Stimulated activated memory B cell treated with anti-CD40 and anti-IgM and Interleukin-4, amounts not matched to agents 10 μg/mL and 1 μg/mL and 100 μg/mL, for 72 hours (primary cell): ENCODE measurements at regions not wholly inside any gene's neighbourhood (a gene's known extent, or its start where the extent isn't known, plus 50 kb on each side); places are given as distances from the start of the nearest gene placed in this dataset.

Experiments used
- ATAC-seq: fragments of 150-1000 bp; cut with Tn5 transposase; 2 replicates; pipeline ENCODE4 v1.10.0; 2021
- H3K27ac Mint-ChIP-seq: one replicate; pipeline ENCODE4 v1.8.0; 2022; ENCODE audit warnings: mild to moderate bottlenecking, mixed read lengths
- H3K27me3 Mint-ChIP-seq: one replicate; pipeline ENCODE4 v1.8.0; 2022; ENCODE audit warnings: mixed read lengths
- H3K36me3 Mint-ChIP-seq: one replicate; pipeline ENCODE4 v1.8.0; 2022; ENCODE audit warnings: mixed read lengths
- H3K4me1 Mint-ChIP-seq: one replicate; pipeline ENCODE4 v1.8.0; 2022; ENCODE audit warnings: mixed read lengths
- H3K4me3 Mint-ChIP-seq: one replicate; pipeline ENCODE4 v1.8.0; 2022; ENCODE audit warnings: mild to moderate bottlenecking, moderate library complexity, mixed read lengths
- H3K9me3 Mint-ChIP-seq: one replicate; pipeline ENCODE4 v1.8.0; 2022; ENCODE audit warnings: mixed read lengths

DNA sequence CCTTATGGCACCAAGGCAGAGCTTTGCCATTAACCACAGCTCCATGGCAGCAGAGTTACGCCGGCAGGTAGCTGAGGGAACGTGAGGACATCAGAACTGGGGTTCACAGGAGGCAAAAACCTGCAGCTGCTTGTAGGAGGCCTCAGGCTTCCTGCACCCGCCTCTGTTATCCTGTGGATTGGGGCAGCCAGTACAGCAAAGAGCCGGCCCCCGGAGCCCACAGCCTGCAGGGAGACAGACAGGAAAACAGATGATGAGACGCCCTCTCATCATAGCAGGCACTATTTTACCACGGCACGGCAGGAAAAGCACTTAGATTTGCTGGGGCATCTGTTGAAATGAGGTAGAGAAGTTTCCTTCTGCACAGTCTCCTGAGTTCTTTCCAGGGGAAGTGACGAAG, 870.3 kb downstream of the TBC1D22A start:
- no peak for ATAC-seq
- Mint-ChIP-seq H3K9me3 (peaks cover 3% of the 10 kb centered on the region), H3K27ac (no peak overlapping the region), H3K36me3 (no peaks in the 10 kb centered on the region), H3K27me3 (peaks cover 13% of the 10 kb centered on the region), H3K4me3 (no peak overlapping the region), H3K4me1 (no peaks in the 10 kb centered on the region)

DNA sequence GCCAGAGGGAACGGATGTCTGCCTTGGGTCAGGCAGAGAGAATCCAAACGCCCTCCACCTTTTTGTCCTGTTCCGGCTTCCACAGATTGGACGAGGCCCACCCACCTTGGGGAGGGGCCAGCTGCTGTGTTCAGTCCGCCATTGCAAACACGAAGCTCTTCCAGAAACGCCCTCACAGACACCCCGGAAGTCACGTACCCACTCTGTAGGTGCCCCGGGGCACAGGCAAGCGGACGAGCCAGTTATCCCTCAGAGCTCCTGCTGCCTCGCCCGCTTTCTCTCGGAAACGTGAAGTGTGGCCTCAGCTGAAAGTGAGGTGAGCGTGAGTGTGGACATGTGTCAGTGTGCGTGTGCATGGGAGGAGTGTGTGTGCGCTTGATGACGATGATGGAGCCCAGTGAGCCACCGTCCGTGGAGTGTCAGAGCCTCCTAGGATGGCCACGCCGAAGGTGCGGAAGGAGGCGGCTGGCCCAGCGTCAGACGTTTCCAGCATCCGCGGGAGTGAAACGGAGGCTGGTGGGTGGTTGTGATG, 869.2 kb downstream of the TBC1D22A start:
- H3K27me3 Mint-ChIP-seq, result peaks cover 6% of the 10 kb centered on the region
- ATAC-seq, result no peak
- no peak overlapping the region for H3K27ac Mint-ChIP-seq
- H3K36me3 Mint-ChIP-seq, result no peaks in the 10 kb centered on the region
- H3K4me3 Mint-ChIP-seq, result no peak overlapping the region
- H3K9me3 Mint-ChIP-seq, result no peaks in the 10 kb centered on the region
- no peaks in the 10 kb centered on the region for H3K4me1 Mint-ChIP-seq

DNA sequence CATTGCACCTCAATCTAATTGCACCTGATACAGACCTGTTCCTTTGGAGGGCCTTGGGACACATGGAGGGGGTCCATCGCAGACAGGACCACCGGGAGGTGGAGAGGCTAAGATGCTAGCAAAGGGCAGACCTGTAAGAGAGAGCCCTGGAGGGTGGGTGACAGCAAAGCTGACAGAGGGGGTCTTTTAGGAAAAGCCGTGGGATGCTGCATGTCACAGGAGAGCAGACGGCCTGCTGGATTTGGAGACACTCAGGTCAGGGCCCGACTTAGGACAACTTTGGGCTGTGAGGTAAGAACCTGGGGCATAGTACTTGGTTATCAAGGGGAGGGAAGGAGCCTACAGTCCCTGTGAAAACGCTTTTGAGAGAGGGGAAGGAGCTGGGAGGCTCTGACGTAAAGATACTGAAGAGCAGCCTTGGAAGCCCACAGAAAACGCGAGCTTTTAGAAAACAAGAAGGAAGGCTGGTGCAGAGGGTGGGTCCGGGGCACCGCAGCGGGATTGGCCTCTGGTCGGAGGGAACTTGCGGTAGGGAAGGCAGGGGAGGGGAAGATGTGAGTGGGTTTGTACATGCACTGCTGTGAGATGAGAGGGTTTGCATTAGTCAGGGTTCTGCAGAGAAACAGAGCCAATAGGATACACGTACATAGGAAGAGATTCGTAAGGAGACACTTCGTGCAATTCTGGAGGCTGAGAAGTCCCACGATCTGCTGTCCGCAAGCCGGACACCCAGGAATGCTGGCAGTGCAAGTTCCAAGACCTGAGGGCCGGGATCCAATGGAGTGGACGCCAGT, 868.5 kb downstream of the TBC1D22A start:
- ATAC-seq, result no peak
- no peak overlapping the region for H3K27ac Mint-ChIP-seq
- no peak overlapping the region for H3K4me3 Mint-ChIP-seq
- H3K36me3 Mint-ChIP-seq, result no peaks in the 10 kb centered on the region
- H3K27me3 Mint-ChIP-seq, result peaks cover 6% of the 10 kb centered on the region
- H3K4me1 Mint-ChIP-seq, result no peaks in the 10 kb centered on the region
- no peaks in the 10 kb centered on the region for H3K9me3 Mint-ChIP-seq

DNA sequence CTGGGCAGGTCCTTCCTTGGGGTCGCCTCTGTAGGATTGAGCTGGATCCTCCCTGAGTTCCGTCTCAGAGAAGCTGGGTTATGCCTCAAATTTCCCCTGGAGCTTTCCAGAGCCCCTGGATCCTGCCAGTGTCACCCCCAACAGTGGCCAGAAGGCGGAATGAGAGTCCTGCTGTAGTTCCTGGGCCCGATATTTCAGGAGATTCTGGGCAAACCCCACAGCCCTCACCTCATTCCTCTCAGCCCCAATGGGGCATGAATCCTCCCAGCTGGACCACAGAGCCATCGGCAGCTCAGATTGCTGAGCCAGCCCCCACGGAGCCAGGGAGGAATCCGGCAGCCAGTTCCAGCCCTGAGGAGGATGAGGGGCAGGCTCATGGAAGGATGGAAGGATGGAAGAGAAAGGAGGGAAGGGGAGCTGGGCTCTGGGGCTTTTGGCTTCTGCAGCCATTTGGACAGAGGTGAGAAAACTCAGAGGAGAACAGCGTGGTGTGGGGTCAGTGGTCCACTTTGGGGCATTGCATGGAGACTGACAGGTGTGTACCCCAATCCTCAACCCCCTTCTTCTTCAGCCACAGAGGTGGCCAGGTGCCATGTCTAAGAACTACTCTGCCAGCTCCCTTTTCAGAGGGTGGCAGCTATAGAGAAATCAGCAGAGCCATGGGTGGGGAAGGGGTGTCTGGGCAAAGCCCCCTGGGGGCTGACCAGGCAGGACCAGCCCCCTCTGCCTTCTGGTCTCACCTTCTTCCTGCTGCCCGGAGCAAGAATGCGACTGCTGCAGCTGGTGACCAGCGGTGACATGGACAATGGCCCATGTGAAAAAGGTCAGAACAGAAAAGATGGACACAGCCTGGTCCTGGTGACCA, 867.6 kb downstream of the TBC1D22A start:
- Mint-ChIP-seq H3K27me3 (peaks cover 6% of the 10 kb centered on the region), H3K27ac (no peak overlapping the region), H3K36me3 (no peaks in the 10 kb centered on the region), H3K4me1 (no peaks in the 10 kb centered on the region), H3K4me3 (no peak overlapping the region), H3K9me3 (no peaks in the 10 kb centered on the region)
- no peak for ATAC-seq

DNA sequence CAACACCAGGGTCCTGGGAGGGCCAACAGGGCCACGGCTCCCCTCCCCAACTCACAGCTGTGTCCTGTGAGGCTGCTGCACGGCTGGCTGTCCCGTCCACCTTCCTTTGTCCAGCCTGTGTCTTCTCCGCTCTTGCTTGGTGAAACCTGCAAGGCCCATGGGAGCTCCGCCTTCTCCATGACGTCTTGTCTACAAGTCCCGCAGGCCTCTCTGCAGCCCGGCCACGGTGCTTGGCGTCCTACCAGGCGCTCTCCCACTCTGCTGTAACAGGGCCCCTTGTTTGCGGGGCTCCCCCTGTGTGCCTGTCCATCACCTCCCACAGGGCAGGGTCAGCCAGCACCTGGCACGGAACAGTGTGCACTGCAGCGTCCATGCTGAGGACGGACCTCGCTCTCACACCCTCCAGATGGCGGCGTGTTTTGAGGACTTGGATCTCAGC, 866.8 kb downstream of the TBC1D22A start:
- ATAC-seq, result no peak
- no peak overlapping the region for H3K27ac Mint-ChIP-seq
- H3K36me3 Mint-ChIP-seq, result no peaks in the 10 kb centered on the region
- peaks cover 6% of the 10 kb centered on the region for H3K27me3 Mint-ChIP-seq
- no peaks in the 10 kb centered on the region for H3K9me3 Mint-ChIP-seq
- H3K4me3 Mint-ChIP-seq, result no peak overlapping the region
- no peaks in the 10 kb centered on the region for H3K4me1 Mint-ChIP-seq

GRCh38 chr22:47628477-47629272, 866.2 kb downstream of the TBC1D22A start:
- Mint-ChIP-seq H3K4me1 (no peaks in the 10 kb centered on the region), H3K4me3 (no peak overlapping the region), H3K36me3 (no peaks in the 10 kb centered on the region), H3K9me3 (no peaks in the 10 kb centered on the region), H3K27ac (no peak overlapping the region), H3K27me3 (peaks cover 6% of the 10 kb centered on the region)
- ATAC-seq, result no peak

DNA sequence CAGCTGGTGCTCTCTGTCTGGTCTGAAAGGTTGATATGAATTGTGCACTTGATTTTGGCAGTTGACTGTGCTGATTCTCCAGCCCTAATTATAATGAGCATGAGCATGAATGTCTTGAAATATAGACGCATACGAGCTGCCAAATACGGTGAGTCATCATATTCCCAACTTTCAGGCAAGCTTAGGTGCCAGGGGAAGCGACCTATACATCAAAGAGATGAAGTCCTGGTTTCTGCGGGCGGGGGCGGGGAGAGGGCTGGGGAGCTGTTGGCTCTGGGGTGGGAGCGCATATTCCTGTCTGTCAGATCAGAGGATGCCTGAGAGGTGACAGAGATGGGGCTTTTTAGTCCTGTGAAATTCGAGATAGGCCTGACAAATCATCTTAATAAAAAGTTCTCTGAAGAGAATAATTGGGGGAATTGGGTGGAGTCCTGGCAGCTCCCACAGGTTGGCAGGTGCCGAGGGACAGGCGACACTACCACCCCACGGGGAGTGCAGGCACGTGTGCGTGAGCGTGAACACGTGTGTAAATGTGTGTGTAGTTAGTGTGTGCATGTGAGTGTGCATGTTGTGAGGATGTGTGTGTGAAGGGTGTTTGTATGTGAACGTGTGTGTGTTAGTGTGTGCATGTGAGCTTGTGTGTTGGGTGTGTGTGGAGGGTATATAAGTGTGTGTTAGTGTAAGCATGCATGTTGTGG, 865.3 kb downstream of the TBC1D22A start:
- no peak for ATAC-seq
- Mint-ChIP-seq H3K27ac (no peak overlapping the region), H3K4me3 (no peak overlapping the region), H3K36me3 (no peaks in the 10 kb centered on the region), H3K9me3 (no peaks in the 10 kb centered on the region), H3K27me3 (peaks cover 8% of the 10 kb centered on the region), H3K4me1 (no peaks in the 10 kb centered on the region)

GRCh38 chr22:47626428-47627390, 864.3 kb downstream of the TBC1D22A start:
- ATAC-seq, result no peak

GRCh38 chr22:47625531-47626427, 863.3 kb downstream of the TBC1D22A start:
- Mint-ChIP-seq H3K4me1 (no peaks in the 10 kb centered on the region), H3K36me3 (no peaks in the 10 kb centered on the region), H3K27ac (no peak overlapping the region), H3K9me3 (no peaks in the 10 kb centered on the region), H3K4me3 (no peak overlapping the region), H3K27me3 (peaks cover 21% of the 10 kb centered on the region)
- ATAC-seq, result no peak

More at GRCh38 chr22:47626428-47627390, 864.3 kb downstream of the TBC1D22A start:
- H3K4me3 Mint-ChIP-seq, result no peak overlapping the region
- H3K27me3 Mint-ChIP-seq, result peaks cover 18% of the 10 kb centered on the region
- H3K9me3 Mint-ChIP-seq, result no peaks in the 10 kb centered on the region
- H3K4me1 Mint-ChIP-seq, result no peaks in the 10 kb centered on the region
- no peaks in the 10 kb centered on the region for H3K36me3 Mint-ChIP-seq
- no peak overlapping the region for H3K27ac Mint-ChIP-seq

DNA sequence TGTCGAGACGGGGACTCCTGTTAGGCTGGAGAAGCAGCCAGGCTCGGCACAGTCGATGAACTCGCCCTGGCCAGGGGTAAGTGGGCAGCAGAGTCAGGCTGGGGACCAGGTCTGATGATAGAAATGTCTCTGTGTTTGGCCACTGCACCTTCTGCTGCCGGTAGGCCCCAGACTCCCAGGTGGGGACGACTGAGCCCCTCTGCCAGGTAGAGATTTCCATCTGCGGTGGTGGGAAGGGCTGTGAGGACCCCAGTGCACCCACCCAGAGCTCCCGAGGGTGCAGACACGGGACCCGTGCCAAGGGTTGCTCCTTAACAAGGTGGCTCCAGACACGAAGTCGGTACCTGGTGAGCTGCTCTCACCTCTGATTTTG, 862.5 kb downstream of the TBC1D22A start:
- Mint-ChIP-seq H3K9me3 (no peaks in the 10 kb centered on the region), H3K36me3 (no peaks in the 10 kb centered on the region), H3K27me3 (peaks cover 24% of the 10 kb centered on the region), H3K27ac (no peak overlapping the region), H3K4me3 (no peak overlapping the region), H3K4me1 (no peaks in the 10 kb centered on the region)
- no peak for ATAC-seq

- Mint-ChIP-seq H3K4me1 (no peaks in the 10 kb centered on the region), H3K4me3 (no peak overlapping the region), H3K36me3 (no peaks in the 10 kb centered on the region), H3K27ac (no peak overlapping the region), H3K27me3 (peaks cover 24% of the 10 kb centered on the region), H3K9me3 (no peaks in the 10 kb centered on the region)
- no peak for ATAC-seq
These were observed 862.0 kb downstream of the TBC1D22A start for GRCh38 chr22:47624252-47625012.

GRCh38 chr22:47623763-47624148, 861.3 kb downstream of the TBC1D22A start:
- Mint-ChIP-seq H3K4me3 (no peak overlapping the region), H3K36me3 (no peaks in the 10 kb centered on the region), H3K9me3 (no peaks in the 10 kb centered on the region), H3K4me1 (no peaks in the 10 kb centered on the region), H3K27ac (no peak overlapping the region), H3K27me3 (peaks cover 24% of the 10 kb centered on the region)
- no peak for ATAC-seq
